GM18499 (cell line): ENCODE measurements at regions not wholly inside any gene's neighbourhood (a gene's known extent, or its start where the extent isn't known, plus 50 kb on each side); places are given as distances from the start of the nearest gene placed in this dataset.
"Not testable (repeated sequence)": the region's sequence is repeated elsewhere in the genome, so short reads cannot be mapped to it uniquely, and the experiment has no call there.

Experiments used
- ATAC-seq: cut with Tn5 transposase; IDR thresholded peaks from one replicate; pipeline ENCODE4 v1.9.1; 2021; ENCODE audit warnings: moderate number of reproducible peaks; ENCODE audit not compliant: insufficient read depth, unreplicated experiment

DNA sequence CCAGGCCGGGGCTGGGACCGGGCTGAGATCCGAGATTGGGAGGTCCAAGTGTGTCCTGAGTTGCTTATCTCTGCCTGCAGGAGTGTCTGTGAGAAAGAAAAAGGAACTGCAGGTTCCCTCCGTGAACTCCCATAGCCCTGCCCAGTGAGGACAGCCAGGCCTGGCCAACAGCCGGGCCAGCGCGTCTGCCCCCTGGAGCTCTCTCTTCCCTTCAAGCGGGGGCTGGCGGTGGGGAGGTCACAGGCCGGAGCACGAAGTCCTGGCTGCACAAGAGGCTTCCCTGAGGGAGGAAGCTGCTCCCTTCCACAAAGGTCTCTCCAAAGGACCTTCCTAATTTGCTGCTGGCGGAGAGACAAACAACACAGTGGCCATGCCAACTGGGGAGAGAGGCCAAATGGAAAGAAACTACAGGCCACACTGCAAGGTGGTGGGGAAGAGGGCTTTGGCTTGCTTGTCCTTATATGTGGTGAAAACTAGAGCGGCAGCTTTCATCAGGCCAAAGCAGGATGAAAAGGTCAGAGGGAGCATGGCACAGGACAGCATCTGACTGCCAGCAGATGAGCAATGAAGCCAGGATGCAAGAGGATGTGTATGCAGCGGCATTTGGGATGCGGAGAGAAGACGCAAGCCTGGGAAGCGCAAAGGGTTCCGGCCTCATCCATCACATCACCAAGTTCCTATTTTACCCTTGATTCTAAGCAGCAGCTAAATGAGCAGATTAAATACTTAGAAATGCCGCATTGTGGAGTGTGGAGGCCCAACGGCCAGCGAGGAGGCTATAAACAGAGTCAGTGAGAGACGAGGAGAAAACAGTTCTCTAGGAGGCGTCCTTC, 260.0 kb downstream of the ERMARD start:
- ATAC-seq, result no peak

DNA sequence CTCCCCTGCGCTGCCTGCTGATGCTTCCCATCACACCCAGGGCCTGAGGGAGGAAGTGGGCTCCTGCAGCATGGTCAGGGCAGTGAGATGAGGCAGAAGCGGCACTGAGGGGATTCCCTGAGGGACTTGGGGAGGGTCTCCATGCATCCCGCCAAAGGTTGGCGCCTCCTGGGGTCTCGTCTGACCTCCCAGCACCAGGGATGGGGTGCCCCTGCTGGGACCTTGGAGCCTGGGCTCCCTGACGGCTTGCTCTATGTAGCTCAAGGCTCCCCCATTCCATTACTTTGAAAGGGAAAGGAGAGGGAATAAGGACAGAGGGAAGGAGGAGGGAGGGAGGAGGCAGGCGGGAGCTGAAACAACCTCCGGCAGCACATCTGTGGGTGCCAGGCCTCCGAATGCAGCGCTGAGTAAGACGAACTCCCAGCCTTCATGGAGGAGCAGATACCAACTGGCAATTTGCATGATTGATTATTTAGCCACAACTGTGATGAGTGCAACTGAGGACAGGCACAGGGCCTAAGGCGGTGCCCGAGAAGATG, 259.3 kb downstream of the ERMARD start:
- no peak for ATAC-seq

DNA sequence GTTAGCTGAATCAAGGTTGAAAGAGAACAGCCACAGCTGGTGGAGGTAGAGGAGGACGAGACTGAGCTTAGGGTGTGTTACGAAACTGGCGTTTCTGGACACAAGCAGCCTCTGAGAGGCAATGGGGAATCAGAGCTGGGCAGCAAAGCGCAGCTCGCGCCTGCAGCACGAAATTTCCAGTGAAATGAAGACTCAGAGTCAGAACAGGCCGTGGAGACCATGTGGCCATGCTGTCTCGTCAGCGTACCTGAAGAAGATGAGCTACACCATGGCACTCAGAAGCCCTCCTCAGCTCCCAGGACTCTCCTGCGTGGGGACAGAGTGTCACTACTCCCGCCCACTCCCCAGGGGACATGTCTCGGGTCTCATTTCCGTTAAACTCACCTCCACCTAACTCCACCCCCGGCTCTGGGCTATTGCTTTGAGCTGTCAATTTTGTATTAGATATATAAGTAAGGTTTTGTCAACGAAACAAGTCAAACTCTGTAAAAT, 256.9 kb downstream of the ERMARD start:
- no peak for ATAC-seq

DNA sequence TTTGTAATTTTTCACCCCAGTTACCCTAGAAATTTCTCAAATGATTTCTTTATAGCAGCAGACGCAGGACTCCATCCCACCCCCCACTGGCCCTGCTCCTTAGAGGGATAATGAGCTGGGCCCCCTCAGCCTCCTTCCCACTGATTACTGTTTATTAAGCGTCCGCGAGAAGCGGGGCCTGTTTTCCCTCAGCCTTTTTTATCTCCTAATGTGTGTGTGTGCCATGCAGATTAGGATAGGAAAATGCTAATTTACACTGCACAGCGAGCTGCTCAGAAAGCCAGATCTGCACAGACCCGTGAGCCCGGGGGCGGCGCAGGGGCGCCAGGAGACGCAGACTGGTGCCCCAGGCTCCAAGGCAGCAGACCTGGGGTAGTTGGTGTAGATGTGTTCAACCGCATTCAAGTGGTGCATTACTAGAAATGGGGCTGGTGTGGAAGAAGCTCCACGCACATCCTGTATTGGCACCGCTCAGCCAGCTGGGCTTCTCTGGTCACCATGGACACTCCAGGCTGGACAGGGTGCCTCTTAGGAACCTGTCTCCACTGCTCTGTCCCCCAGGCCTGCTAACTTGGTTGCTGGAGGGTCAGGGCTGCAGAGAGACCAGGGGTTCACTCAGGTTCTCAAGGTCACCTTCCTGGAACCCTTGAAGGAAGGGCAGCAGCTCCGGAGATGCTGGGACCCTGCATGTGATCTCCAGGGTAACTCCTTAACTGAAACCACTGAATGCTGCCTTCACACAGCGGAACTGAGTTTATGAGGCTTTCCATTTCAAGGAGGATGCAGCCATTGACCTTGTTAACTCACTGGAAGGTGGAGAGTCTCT, 256.3 kb downstream of the ERMARD start:
- no peak for ATAC-seq

DNA sequence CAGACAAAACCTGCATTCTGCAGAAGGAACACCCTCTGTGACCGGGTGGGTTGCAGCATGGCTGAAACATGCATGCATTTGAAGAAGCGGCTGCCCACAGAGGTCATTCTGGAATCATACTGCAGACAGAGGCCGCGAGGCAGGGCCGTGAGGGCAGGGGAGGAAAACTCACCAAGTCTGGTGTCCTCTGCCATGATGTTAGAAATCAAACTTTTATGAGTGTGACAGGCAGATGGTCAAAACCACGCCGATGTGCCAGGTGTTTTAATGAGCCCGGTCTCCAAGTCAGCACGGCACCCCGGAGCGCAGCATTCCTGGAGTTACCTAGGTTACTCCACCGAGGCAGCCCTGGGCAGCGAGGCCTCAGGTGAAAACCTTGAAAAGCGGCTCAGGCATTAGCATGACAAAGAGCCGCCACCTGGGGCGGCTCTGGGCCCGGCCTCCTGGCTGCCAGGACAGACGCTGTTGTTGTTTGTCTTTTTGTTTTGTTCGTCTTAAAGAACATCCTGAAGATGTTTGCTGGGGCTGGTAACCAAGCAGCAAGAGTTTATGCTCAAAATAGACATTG, 255.6 kb downstream of the ERMARD start:
- no peak for ATAC-seq

DNA sequence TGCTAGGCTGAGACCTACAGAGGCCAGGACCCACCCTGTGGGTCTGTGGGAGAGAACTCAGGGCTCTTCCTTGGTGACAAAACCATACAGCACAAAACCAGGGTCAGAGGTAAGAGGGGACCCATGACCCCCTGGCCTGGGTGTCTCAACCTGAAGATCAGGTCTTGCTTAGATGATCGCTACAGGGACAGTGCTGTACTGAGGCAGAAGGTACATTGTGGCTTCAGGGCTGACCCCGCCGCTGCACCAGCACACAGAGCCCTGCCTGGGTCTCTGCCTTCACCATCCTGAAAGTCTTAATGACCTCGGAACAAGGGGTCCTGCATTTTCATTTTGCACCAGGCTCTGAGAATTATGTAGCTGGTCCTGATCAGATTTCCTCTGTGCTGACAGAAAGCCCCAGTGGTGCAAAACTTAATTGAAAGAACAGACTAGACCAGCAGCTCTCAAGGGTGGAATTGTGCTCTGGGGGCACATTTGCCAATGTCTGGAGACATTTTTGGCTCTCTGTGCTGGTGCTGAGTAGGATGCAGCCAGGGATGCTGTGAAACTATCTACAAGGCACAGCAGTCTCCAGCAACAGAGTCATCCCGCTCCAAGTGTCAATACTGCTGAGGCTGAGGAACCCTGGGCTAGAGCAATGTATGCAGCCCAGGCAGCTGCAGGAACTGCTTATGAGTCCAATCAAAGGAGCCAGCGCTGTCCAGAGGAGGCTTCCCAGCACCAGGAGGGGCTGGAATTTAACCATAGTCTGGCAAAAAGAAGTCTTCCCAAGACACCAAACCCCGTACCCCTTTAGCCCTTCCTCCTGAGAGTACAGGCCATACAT, 254.9 kb downstream of the ERMARD start:
- ATAC-seq, result no peak

DNA sequence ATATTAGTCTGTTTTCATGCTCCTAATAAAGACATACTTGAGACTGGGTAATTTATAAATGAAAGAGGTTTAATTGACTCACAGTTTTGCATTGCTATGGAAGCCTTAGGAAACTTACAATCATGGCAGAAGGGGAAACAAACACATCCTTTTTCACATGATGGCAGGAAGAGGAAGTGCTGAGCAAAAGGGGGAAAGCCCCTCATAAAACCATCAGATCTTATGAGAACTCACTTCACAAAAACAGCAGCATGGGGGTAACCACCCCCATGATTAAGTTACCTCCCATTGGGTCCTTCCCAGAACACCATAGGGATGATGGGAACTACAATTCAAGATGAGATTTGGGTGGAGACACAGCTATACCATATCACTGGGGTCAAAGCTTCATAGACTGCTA, 254.2 kb downstream of the ERMARD start:
- ATAC-seq, result no peak

DNA sequence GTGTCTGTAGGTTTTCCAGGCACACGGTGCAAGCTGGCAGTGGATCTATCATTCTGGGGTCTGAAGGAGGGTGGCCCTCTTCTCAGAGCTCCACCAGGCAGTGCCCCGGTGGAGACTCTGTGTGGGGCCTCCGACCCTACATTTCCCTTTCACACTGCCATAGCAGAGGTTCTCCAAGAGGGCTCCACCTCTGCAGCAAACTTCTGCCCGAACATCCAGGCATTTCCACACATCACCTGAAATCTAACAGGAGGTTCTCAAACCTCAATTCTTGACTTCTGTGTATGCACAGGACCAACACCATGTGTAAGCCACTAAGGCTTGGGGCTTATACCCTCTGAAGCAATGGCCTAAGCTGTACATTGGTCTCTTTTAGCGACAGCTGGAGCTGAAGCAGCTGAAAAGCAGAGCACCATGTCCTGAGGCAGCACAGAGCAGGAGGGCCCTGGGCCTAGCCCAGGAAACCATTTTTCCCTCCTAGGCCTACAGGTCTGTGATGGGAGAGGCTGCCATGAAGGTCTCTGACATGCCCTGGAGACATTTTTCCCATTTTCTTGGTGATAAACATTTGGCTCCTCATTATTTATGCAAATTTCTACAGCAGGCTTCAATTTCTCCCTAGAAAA, 253.3 kb downstream of the ERMARD start:
- no peak for ATAC-seq

DNA sequence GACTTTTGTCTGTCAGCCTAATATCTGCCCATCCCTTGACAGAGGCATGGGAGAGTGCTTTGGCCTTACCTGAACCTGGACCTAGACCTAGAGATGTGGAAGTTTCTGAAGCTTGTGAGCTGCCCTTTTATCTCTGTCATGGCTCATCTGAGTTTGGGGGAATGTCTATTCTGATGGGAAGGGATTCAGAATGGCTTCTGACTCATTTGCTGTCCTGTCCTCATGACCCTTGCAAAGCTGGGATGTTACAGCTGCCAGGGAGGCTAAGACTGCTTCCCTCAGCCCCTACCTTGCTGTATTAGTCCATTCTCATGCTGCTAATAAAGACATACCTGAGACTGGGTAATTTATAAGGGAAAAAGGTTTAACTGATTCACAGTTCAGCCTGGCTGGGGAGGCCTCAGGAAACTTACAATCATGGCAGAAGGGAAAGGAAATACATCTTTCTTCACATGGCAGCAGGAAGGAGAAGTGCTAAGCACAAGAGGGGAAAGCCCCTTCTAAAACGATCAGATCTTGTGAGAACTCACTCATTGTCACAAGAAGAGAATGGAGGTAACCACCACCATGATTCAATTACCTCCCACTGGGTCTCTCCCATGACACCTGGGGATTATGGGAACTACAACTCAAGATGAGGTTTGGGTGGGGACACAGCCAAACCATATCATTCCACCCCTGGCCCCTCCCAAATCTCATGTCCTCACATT, 252.2 kb downstream of the ERMARD start:
- no peak for ATAC-seq

DNA sequence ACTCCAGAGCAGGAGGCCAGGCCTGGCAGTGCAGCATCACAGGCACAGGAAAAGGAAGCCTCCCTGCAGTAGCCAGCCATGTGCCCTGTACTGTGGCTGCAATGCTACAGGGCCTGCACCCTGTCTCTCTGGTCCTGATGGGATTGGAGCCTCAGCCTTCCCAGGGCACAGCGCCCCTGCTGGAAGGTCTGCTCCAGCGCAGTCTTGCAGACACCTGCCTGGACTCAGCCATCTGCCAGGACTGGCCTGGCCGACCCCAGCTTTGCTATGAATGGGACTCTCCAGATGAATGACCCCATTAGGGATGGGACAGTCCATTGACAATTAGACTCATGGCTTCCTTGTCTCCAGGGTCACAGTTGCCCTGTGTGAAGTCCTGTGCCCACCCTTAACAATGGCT, 251.6 kb downstream of the ERMARD start:
- no peak for ATAC-seq

DNA sequence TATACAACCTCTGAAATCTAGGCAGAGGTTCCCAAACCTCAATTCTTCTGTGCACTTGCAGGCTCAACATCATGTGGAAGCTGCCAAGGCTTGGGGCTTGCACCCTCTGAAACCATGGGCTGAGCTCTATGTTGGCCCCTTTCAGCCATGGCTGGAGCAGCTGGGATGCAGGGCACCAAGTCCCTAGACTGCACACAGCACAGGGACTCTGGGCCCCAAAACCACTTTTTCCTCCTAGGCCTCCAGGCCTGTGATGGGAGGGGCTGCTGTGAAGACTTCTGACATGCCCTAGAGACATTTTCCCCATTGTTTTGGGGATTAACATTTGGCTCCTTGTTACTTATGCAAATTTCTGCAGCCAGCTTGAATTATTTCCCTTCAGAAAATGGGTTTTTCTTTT, 250.4 kb downstream of the ERMARD start:
- not testable (repeated sequence) for ATAC-seq

DNA sequence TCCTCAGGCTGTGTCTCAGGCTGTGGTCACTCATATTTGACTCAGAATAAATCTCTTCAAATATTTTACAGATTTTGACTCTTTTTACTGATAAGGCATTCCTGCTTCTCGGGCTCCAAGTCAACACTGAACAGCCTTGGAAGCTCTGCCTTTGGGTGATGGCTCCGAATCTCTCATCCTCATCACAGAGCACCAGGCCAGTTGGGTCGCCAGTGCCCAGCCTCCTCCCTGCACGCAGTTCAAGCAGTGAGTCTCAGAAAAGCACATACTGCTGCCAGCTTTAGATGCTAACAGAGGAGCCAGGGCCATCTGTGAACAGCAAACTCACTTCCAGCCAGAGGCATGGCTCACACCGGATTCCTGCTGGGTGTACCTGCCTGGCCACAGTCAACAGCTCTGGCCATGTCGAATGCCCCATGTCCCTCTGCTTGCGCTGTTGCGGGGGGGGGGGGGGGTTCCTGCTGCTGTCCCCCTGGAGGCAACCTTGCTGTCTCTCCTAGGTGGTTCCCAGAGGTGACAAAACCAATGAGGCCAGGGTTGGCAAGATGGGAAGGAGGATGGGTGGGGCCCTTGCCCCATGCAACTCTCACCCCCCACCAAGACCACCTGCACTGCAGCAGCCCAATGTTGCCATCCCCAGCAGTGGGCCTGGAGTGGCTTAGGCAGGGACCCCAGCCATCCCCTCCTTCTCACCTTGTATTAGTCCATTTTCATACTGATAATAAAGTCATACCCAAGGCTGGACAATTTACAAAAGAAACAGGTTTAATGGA, 248.8 kb downstream of the ERMARD start:
- ATAC-seq, result no peak

DNA sequence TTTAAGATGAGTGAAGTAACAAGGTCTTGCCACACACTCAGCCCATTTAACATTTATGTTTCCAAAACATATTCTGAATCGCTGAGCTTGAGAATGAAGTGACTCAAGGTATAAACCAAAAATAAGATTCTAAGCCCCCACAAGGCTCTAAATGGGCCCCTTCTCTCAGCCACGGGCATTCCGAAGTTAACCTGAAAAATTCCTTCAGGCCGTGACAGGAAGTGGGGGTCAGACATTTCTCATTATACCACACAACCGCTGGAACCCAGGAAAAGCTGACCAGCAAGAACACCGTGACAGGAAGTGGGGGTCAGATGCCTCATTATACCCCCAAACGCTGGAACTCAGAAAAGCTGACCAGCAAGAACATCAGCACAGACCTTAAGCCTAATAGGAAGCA, 247.9 kb downstream of the ERMARD start:
- ATAC-seq, result no peak

DNA sequence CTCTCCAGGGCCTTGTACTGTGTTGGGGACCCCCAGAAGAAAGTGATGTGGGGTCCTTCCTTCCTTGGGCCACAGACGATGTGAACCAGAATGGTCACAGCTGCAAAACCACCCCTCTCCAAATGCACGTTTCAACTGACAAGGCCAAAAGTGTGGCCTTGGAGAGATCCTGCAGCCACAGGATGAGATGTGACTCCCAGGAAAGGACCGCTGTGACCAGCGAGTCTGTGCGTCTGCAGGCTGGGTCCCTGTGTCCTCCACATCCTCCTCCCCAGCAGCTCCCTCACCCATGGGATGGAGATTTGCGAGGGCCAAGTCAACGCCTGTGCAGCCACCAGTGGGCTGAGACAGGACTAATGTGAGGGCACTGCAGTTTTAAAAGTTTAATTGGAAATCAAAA, 247.0 kb downstream of the ERMARD start:
- ATAC-seq, result no peak

DNA sequence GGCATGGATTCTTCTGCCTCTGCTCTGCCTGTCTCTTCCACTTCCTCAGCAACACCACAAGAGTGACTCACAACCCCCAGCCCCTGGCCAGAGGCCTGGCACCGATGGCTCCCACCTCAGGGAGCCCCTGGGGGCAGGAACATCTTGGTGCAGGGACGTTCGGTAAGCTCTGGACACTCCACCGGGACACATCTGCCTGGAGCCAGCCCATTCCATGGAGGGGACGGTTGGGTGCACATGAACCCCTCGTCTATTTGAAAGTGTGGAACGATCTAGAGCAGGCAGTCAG, 246.5 kb downstream of the ERMARD start:
- ATAC-seq, result no peak

DNA sequence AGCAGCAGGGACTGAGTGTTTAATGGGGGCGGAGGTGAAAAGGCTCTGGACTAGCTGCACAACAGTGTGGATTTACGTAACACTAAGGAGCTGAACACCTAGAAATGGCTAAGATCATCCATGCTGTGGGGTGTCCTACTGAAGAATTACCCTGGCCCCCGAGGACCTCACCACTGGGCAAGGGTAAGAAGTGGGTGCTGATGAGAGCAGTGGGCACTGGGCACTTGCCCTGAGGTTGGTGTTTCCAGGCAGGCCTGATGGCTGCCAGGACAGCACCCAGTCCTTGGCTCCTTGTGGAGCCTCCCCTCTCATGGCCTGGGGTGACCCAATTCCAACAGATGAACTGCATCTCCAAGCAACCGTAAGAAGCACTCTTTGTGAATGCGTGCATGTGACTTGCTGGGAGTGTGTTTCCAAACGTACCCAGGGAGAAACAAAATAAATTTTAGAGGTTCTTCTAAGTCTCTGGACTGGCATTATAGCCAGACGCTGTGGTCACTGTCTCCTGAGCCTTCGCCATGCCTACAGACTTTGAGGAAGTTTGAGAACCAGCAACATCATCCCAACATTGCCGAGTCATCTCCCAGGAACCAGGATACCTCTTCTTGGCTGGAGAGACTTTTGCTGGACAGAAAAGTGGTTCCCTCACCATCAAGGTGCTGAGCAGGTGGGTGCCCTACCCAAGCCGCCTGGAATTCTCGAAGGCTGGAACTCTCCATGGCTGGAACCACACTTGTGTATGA, 245.9 kb downstream of the ERMARD start:
- ATAC-seq, result no peak

DNA sequence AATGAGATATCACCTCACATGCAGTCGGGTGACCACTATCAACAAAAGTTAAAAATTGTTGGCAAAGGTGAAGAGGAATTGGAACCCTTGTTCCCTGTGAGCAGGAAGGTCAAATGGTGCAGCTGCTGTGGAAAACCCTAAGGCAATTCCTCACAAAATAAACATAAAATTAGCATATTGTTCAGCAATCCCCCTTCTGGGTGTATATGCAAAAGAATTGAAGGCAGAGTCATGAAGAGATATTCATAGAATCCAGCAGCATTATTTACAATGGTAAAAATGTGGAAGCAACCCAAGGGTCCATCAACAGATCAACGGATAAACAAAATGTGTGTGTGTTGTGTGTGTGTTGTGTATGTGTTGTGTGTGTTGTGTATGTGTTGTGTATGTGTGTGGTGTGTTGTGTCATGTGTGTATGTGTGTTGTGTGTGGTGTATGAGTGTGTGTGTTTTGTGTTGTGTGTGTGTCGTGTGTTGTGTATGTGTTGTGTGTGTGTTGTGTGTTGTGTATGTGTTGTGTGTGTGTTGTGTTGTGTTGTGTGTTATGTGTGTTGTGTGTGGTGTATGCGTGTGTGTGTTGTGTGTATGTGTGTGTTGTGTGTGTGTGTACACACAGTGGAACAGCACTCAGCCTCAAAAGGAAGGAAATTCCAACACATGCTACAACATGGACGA, 245.1 kb downstream of the ERMARD start:
- no peak for ATAC-seq
